Natural killer cell (primary cell): ENCODE measurements at regions not wholly inside any gene's neighbourhood (a gene's known extent, or its start where the extent isn't known, plus 50 kb on each side); places are given as distances from the start of the nearest gene placed in this dataset.

ENCODE experiments used
- ATAC-seq, 3 donors: fragments of 150-1000 bp in 2 of 3; fragments of 200-7000 bp in 1 of 3; cut with Tn5 transposase; 1 replicate in 1 of 3; 2 replicates in 2 of 3; pipeline ENCODE4 v1.10.0; 2021; ENCODE audit warnings: mild to moderate bottlenecking in 2 of 3, moderate library complexity in 2 of 3
- DNase-seq, 2 donors: peaks; one replicate each; pipeline versions ENCODE4 v3.0.0 to v3.0.0-alpha.2; 2013 to 2021; ENCODE audit warnings: mixed read lengths in 1 of 2
- H3K27ac ChIP-seq: one replicate; pipeline ENCODE4 v1.5.1; 2013; ENCODE audit warnings: mild to moderate bottlenecking, low read length
- H3K27me3 ChIP-seq: one replicate; pipeline ENCODE4 v1.6.1; 2013; ENCODE audit warnings: low read length; ENCODE audit not compliant: control insufficient read depth, insufficient read depth
- H3K36me3 ChIP-seq: one replicate; pipeline ENCODE4 v1.6.1; 2013; ENCODE audit warnings: low read length; ENCODE audit not compliant: control insufficient read depth, insufficient read depth
- H3K4me1 ChIP-seq: one replicate; pipeline ENCODE4 v1.6.1; 2013; ENCODE audit warnings: low read length; ENCODE audit not compliant: control insufficient read depth, insufficient read depth
- H3K4me3 ChIP-seq: one replicate; pipeline ENCODE4 v1.5.1; 2013; ENCODE audit warnings: low read length
- H3K9me3 ChIP-seq: one replicate; pipeline ENCODE4 v1.6.1; 2013; ENCODE audit warnings: low read length; ENCODE audit not compliant: control insufficient read depth, insufficient read depth
- H3K27ac Mint-ChIP-seq, 2 donors: one replicate each; pipeline ENCODE4 v1.8.0; 2022; ENCODE audit warnings: mild to moderate bottlenecking in 2 of 2, mixed read lengths in 2 of 2, moderate library complexity in 1 of 2
- H3K27me3 Mint-ChIP-seq, 2 donors: one replicate each; pipeline ENCODE4 v1.8.0; 2022; ENCODE audit warnings: low read depth in 2 of 2, mixed read lengths in 2 of 2
- H3K36me3 Mint-ChIP-seq: one replicate; pipeline ENCODE4 v1.8.0; 2022; ENCODE audit warnings: mixed read lengths
- H3K4me1 Mint-ChIP-seq, 2 donors: one replicate each; pipeline ENCODE4 v1.8.0; 2022; ENCODE audit warnings: mixed read lengths in 2 of 2
- H3K4me3 Mint-ChIP-seq: one replicate; pipeline ENCODE4 v1.8.0; 2022; ENCODE audit warnings: mild to moderate bottlenecking, moderate library complexity, mixed read lengths
- H3K9me3 Mint-ChIP-seq, 2 donors: one replicate each; pipeline ENCODE4 v1.8.0; 2022; ENCODE audit warnings: mixed read lengths in 2 of 2
- CTCF ChIP-seq: fragments of 200-600 bp; IDR thresholded peaks from one replicate; pipeline ENCODE4 v1.8.0; 2022; ENCODE audit warnings: antibody characterized with exemption
- WGBS: methylation state at CpG from one replicate; pipeline ENCODE4 v1.1.7; 2013; ENCODE audit warnings: missing lambda C conversion rate; ENCODE audit not compliant: insufficient coverage; 5-methylcytosine and 5-hydroxymethylcytosine counted together
- intact Hi-C: fragments of 100-400 bp; cut with micrococcal nuclease; formaldehyde crosslinking; loops from one replicate; pipeline ENCODE4 v1.14.2; 2022

GRCh38 chr18:33951031-33951430 lies 273.7 kb downstream of the NOL4 start:
- H3K27me3 Mint-ChIP-seq, result no peaks in the 10 kb centered on the region
- H3K4me3 ChIP-seq, result no peak overlapping the region
- no peaks in the 10 kb centered on the region for H3K36me3 ChIP-seq
- ATAC-seq (no peak), DNase-seq (no peak)
- WGBS, result no CpG with 5 or more reads among the region's 1 CpG
- intact Hi-C loops, result no loop called here
- no peak for TF ChIP-seq CTCF
- H3K27ac ChIP-seq, result no peak overlapping the region
- H3K4me1 ChIP-seq, result no peaks in the 10 kb centered on the region
- H3K27ac Mint-ChIP-seq, result no peak overlapping the region
- H3K9me3 ChIP-seq, result no peaks in the 10 kb centered on the region
- no peaks in the 10 kb centered on the region for H3K4me1 Mint-ChIP-seq
- no peaks in the 10 kb centered on the region for H3K36me3 Mint-ChIP-seq
- H3K9me3 Mint-ChIP-seq, result peaks cover 2 to 12% of the 10 kb centered on the region in 2 donors
- no peak overlapping the region for H3K4me3 Mint-ChIP-seq
- no peaks in the 10 kb centered on the region for H3K27me3 ChIP-seq

- H3K27me3 ChIP-seq, result no peaks in the 10 kb centered on the region
- Mint-ChIP-seq H3K27ac (no peak overlapping the region), H3K4me1 (no peaks in the 10 kb centered on the region), H3K36me3 (no peaks in the 10 kb centered on the region), H3K27me3 (no peaks in the 10 kb centered on the region), H3K4me3 (no peak overlapping the region), H3K9me3 (peaks cover 4 to 6% of the 10 kb centered on the region in 2 donors)
- H3K36me3 ChIP-seq, result no peaks in the 10 kb centered on the region
- no peak overlapping the region for H3K4me3 ChIP-seq
- no peak for ATAC-seq
- no peak for DNase-seq
- TF ChIP-seq CTCF, result no peak
- WGBS, result no CpG with 5 or more reads among the region's 1 CpG
- intact Hi-C loops, result no loop called here
- no peaks in the 10 kb centered on the region for H3K4me1 ChIP-seq
- no peaks in the 10 kb centered on the region for H3K9me3 ChIP-seq
- no peak overlapping the region for H3K27ac ChIP-seq
These were observed 278.4 kb downstream of the NOL4 start for GRCh38 chr18:33946336-33946735.

- Histone ChIP-seq H3K4me1 (no peaks in the 10 kb centered on the region), H3K27ac (no peak overlapping the region), H3K4me3 (no peak overlapping the region), H3K36me3 (no peaks in the 10 kb centered on the region), H3K9me3 (no peaks in the 10 kb centered on the region), H3K27me3 (no peaks in the 10 kb centered on the region)
- Mint-ChIP-seq H3K4me3 (no peak overlapping the region), H3K9me3 (peaks cover 8 to 16% of the 10 kb centered on the region in 2 donors), H3K36me3 (no peaks in the 10 kb centered on the region), H3K27me3 (no peaks in the 10 kb centered on the region), H3K4me1 (no peaks in the 10 kb centered on the region), H3K27ac (no peak overlapping the region)
- TF ChIP-seq CTCF, result no peak
- intact Hi-C loops, result no loop called here
- DNase-seq (no peak), ATAC-seq (no peak)
These were observed 280.2 kb downstream of the NOL4 start for GRCh38 chr18:33944493-33944892.

- intact Hi-C loops, result no loop called here
These were observed 287.4 kb downstream of the NOL4 start for GRCh38 chr18:33937270-33937816.

More at GRCh38 chr18:33937270-33937816, 287.4 kb downstream of the NOL4 start:
- Mint-ChIP-seq H3K27ac (no peak overlapping the region), H3K4me1 (no peaks in the 10 kb centered on the region), H3K4me3 (no peak overlapping the region), H3K36me3 (no peaks in the 10 kb centered on the region), H3K9me3 (peaks cover 14 to 17% of the 10 kb centered on the region in 2 donors), H3K27me3 (no peaks in the 10 kb centered on the region)
- H3K4me3 ChIP-seq, result no peak overlapping the region
- no peak for TF ChIP-seq CTCF
- no peak for ATAC-seq
- no peaks in the 10 kb centered on the region for H3K9me3 ChIP-seq
- H3K36me3 ChIP-seq, result no peaks in the 10 kb centered on the region
- H3K27ac ChIP-seq, result no peak overlapping the region
- no peak for DNase-seq
- H3K27me3 ChIP-seq, result no peaks in the 10 kb centered on the region
- no peaks in the 10 kb centered on the region for H3K4me1 ChIP-seq
